GM12864 (cell line): ENCODE measurements at regions not wholly inside any gene's neighbourhood (a gene's known extent, or its start where the extent isn't known, plus 50 kb on each side); places are given as distances from the start of the nearest gene placed in this dataset.

Source experiments
- DNase-seq: peaks from one replicate; pipeline ENCODE4 v3.0.0-alpha.2; 2011; ENCODE audit warnings: low read depth
- H3K4me3 ChIP-seq: 2 replicates; pipeline ENCODE4 v1.5.1; 2011; ENCODE audit warnings: mild to moderate bottlenecking, low read depth, low read length, control low read depth
- TF ChIP-seq, protein P1 (sequence below): IDR thresholded peaks from 2 replicates; pipeline ENCODE4 v1.5.1; 2011; ENCODE audit warnings: low read depth, mild to moderate bottlenecking, moderate library complexity, low read length, control low read depth, inconsistent platforms; ENCODE audit errors: missing control alignments

- no peak for DNase-seq
Observed at GRCh38 chr1:190864013-190864641, 386.5 kb upstream of the BRINP3 start.

GRCh38 chr1:190880352-190880751, 402.7 kb upstream of the BRINP3 start:
- TF ChIP-seq, protein P1, sequence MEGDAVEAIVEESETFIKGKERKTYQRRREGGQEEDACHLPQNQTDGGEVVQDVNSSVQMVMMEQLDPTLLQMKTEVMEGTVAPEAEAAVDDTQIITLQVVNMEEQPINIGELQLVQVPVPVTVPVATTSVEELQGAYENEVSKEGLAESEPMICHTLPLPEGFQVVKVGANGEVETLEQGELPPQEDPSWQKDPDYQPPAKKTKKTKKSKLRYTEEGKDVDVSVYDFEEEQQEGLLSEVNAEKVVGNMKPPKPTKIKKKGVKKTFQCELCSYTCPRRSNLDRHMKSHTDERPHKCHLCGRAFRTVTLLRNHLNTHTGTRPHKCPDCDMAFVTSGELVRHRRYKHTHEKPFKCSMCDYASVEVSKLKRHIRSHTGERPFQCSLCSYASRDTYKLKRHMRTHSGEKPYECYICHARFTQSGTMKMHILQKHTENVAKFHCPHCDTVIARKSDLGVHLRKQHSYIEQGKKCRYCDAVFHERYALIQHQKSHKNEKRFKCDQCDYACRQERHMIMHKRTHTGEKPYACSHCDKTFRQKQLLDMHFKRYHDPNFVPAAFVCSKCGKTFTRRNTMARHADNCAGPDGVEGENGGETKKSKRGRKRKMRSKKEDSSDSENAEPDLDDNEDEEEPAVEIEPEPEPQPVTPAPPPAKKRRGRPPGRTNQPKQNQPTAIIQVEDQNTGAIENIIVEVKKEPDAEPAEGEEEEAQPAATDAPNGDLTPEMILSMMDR, result no peak
- DNase-seq, result no peak
- H3K4me3 ChIP-seq, result no peak overlapping the region

More at GRCh38 chr1:190864013-190864641, 386.5 kb upstream of the BRINP3 start:
- H3K4me3 ChIP-seq, result no peak overlapping the region
- TF ChIP-seq, protein P1, result no peak

DNA sequence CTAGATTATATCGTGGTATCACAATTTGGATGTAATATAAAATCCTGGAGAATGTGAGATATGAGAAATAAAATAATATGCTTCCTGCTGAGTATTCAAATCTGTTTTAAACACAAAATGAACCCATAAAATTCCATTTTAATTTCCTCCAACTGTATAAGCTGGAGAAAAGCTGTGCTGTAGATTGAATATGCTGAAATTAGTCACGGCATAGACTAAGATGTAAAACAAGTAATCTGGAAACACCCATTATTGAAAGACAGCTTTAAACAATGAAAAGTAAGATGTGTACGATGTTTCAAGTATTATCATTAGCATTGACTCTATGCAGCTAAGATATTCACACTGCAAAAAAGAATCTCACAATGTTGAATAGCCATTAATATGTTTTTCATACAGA, 403.4 kb upstream of the BRINP3 start:
- DNase-seq, result no peak
- TF ChIP-seq, protein P1, result no peak
- H3K4me3 ChIP-seq, result no peak overlapping the region

- no peak for DNase-seq
- TF ChIP-seq, protein P1, result no peak
- no peak overlapping the region for H3K4me3 ChIP-seq
Observed at GRCh38 chr1:190897233-190897632, 419.6 kb upstream of the BRINP3 start.

DNA sequence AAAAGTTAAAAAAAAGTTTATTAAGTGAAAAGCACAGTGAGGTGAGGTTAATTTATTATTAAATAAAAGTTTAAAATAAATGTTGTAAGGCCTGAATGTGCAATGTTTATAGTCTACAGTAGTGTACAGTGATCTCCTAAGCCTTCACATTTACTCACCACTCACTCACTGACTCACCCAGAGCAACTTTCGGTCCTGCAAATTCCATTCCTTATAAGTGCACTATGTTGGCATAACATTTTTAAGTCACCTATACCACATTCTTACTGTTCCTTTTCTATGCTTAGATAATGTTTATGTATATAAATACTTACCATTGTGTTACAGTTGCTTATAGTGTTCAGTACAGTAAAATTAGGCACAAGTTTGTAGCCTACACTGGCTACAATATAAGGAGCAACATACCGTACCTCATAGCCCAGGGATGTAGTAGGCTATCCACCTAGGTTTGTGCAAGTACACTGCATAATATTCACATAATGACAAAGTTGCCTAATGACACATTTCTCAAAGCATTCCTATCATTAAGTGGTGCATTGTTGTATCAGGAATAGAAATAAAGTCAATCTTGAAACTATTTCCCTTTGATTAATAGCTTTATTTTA, 426.5 kb upstream of the BRINP3 start:
- no peak for DNase-seq
- TF ChIP-seq, protein P1, result no peak
- H3K4me3 ChIP-seq, result no peak overlapping the region

DNA sequence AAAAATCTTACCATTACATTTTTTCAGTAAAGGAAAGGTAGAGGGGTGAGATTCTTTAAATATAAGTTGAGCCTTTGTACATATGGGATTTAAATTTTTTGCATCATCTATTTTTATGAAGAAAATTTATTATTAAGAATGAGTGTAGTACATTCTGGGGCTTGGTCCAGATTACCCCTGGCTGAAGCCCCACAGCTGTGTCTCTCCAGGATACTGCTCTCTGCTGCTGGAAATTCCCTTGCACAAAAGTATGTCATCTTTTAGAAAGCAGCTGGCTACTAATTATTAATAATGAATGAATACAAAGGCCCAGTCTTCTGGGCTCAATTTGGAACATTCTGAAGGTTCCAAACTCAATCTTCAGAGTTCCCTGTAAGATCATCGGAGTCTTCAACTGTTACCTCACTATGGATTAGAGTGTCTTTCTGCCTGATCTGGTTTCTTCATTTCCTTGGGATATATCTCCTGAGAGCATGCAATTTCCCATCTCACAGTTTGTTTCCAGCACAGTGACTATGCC, 428.6 kb upstream of the BRINP3 start:
- DNase-seq, result no peak
- TF ChIP-seq, protein P1, result no peak
- H3K4me3 ChIP-seq, result no peak overlapping the region
